Bronchial epithelial cell (primary cell): ENCODE measurements at regions not wholly inside any gene's neighbourhood (a gene's known extent, or its start where the extent isn't known, plus 50 kb on each side); places are given as distances from the start of the nearest gene placed in this dataset.

Experiments
- DNase-seq: peaks from one replicate; pipeline ENCODE4 v3.0.0-alpha.2; 2010; ENCODE audit warnings: low read depth
- FAIRE-seq: peaks from 2 replicates; lab custom pipeline; 2011; peaks lifted over from hg19 to GRCh38; lab: Jason Lieb, UNC
- H3K27me3 ChIP-seq: 2 replicates; pipeline ENCODE4 v1.5.1; 2011; ENCODE audit warnings: low read length; ENCODE audit not compliant: control insufficient read depth, insufficient read depth
- H3K36me3 ChIP-seq: 2 replicates; pipeline ENCODE4 v1.5.1; 2011; ENCODE audit warnings: low read length; ENCODE audit not compliant: control insufficient read depth, insufficient read depth
- H3K4me3 ChIP-seq: 2 replicates; pipeline ENCODE4 v1.5.1; 2011; ENCODE audit warnings: mild to moderate bottlenecking, low read depth, low read length, control low read depth
- TF ChIP-seq, protein P1 (sequence below): IDR thresholded peaks from 2 replicates; pipeline ENCODE4 v1.5.1; 2011; ENCODE audit warnings: mild to moderate bottlenecking, moderate library complexity, low read length, control low read depth, inconsistent platforms; ENCODE audit not compliant: insufficient read depth, severe bottlenecking

DNA sequence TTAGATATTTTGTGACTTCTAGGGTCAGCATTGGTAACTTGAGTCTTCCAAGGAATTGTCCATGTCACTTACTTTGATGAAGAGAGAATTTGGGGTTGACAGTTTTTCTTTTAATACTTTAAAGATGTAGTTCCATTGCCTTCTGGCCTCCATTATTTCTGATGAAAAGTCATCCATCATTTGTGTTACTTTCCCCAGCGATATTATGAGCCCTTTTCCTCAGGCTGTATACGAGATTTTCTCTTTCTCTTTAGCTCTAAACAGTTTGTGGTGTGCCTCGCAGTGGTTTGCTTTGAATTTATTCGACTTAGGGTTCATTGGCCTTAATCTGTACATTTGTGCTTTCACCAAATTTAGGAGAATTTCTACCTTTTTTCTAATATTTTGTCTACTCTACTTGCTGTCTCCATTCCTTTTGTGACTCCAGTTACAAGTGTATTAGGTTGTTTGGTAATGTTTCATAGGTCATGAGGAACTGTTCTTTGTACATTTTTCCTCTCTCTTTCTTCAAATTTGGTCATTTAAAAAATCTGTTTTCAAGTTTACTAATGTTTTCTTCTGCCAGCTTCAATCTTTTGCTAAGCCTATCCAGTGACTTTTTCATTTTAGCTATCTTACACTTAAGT, 131.4 kb upstream of the OTOS start:
- Histone ChIP-seq H3K4me3 (no peak overlapping the region), H3K36me3 (no peaks in the 10 kb centered on the region), H3K27me3 (no peaks in the 10 kb centered on the region)
- DNase-seq (no peak), FAIRE-seq (no peak)
- TF ChIP-seq, protein P1, sequence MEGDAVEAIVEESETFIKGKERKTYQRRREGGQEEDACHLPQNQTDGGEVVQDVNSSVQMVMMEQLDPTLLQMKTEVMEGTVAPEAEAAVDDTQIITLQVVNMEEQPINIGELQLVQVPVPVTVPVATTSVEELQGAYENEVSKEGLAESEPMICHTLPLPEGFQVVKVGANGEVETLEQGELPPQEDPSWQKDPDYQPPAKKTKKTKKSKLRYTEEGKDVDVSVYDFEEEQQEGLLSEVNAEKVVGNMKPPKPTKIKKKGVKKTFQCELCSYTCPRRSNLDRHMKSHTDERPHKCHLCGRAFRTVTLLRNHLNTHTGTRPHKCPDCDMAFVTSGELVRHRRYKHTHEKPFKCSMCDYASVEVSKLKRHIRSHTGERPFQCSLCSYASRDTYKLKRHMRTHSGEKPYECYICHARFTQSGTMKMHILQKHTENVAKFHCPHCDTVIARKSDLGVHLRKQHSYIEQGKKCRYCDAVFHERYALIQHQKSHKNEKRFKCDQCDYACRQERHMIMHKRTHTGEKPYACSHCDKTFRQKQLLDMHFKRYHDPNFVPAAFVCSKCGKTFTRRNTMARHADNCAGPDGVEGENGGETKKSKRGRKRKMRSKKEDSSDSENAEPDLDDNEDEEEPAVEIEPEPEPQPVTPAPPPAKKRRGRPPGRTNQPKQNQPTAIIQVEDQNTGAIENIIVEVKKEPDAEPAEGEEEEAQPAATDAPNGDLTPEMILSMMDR = no peak

DNA sequence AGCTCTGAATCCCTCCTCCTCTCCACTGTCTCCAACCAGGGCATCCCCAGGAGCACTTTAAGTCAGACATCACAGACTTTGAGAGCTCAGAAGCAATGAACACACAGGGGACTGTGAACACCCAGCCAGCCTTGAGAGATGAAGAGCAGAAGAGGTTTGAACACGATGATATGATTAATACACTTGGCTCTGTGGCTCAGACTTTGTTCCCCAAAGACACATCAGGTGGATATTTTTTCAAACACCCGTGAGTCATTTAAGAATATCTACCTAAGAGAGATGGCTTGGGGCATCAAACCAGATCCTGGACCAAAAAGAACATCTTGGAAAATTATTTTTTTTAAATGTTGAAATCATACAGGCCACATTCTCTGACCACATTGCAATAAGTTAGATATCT, 134.9 kb upstream of the OTOS start:
- Histone ChIP-seq H3K36me3 (no peaks in the 10 kb centered on the region), H3K27me3 (no peaks in the 10 kb centered on the region), H3K4me3 (no peak overlapping the region)
- FAIRE-seq = no peak
- TF ChIP-seq, protein P1 = no peak
- DNase-seq = peak; percentile 64

DNA sequence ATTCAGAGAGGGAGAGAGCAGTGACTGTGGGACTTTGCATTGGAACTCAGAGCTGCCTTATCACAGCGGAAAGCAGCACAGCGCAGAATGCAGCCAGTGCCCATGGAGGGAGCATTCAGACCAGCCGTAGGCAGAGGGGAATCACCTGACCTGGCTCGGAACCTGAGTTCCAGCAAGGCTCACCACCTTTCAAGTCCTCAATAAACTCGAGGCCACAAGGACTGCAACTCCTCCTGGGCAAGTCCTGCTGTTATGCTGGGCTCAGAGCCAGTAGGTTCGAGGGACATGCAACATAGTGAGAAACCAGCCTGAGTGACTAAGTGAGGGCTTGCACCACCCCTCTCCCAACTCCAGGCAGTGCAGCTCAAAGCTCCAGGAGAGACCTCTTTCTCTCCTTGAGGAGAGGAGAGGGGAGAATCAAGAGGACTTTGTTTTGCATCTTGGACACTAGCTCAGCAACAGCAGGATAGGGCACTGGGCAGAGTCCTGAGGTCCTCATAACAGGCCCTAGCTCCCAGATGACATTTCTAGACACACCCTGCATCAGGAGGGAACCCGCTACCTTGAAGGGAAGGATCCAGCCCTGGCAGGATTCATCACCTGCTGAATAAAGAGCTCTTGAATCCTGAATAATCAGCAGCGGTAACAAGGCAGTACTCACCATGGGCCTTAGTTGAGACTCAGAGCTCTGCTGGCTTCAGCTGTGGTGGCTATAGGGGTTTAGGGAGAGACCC, 136.8 kb upstream of the OTOS start:
- H3K4me3 ChIP-seq = no peak overlapping the region
- no peaks in the 10 kb centered on the region for H3K27me3 ChIP-seq
- FAIRE-seq = peak; percentile 81
- peak; percentile 72 for DNase-seq
- no peaks in the 10 kb centered on the region for H3K36me3 ChIP-seq
- TF ChIP-seq, protein P1 = no peak

DNA sequence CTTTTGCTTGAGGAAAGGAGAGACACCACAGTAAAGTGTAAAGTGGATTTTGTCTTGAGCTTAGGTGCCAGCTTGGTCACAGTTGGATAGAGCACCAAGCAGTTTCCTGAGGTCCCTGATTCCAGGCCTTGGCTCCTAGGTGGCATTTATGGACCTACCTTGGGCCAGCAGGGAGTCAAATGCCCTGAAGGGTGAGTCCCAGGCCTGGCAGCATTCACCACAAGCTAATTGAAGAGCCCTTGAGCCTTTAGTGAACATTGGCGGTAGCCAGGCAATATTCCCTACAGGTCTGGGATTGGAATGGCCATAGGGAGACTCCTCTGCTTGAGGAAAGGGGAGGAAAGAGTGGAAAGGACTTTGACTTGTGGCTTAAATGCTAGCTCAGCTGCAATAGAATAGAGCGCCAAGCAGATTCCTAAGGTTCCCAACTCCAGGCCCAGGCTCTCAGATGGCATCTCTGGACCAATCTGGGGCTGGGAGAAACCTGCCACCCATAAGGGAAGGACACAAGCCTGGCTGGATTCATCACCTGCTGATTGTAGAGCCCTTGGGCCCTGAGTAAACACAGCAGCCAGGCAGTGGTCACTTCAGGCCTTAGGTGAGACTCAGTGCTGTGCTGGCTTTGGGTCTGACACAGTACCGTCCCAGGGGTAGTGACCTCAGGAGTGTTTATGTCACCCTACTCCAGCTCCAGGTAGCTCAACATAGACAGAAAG, 137.5 kb upstream of the OTOS start:
- no peak for DNase-seq
- no peak overlapping the region for H3K4me3 ChIP-seq
- TF ChIP-seq, protein P1 = no peak
- no peaks in the 10 kb centered on the region for H3K27me3 ChIP-seq
- no peaks in the 10 kb centered on the region for H3K36me3 ChIP-seq
- FAIRE-seq = no peak

DNA sequence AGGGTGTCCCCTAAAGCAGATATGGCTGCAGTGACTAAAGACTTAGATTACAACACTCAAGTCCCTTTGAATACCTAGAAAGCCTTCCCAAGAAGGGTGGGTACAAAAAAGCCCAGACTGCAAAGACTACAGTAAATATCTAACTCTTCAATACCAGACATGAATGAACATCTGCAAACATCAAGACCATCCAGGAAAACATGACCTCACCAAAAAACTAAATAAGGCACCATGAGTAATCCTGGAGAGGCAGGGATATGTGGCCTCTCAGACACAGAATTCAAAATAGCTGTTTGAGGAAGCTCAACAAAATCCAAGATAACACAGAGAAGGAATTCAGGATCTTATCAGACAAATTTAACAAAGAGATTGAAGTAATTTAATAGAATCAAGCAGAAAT, 138.2 kb upstream of the OTOS start:
- H3K27me3 ChIP-seq = no peaks in the 10 kb centered on the region
- no peak for FAIRE-seq
- no peaks in the 10 kb centered on the region for H3K36me3 ChIP-seq

More for the DNA sequence above, 138.2 kb upstream of the OTOS start:
- TF ChIP-seq, protein P1 = no peak
- H3K4me3 ChIP-seq = no peak overlapping the region
- peak; percentile 54 for DNase-seq
